Prostate gland (tissue), 2 donors: ENCODE measurements at regions not wholly inside any gene's neighbourhood (a gene's known extent, or its start where the extent isn't known, plus 50 kb on each side); places are given as distances from the start of the nearest gene placed in this dataset.

Experiments
- DNase-seq: peaks from one replicate; pipeline ENCODE4 v3.0.0-alpha.2; 2019; ENCODE audit warnings: low spot score
- H3K27ac ChIP-seq, 2 donors: fragments of 200-600 bp; sonication (generic); 2 replicates each; pipeline ENCODE4 v1.5.1; 2017 to 2019
- H3K27me3 ChIP-seq: fragments of 200-600 bp; sonication (generic); replicated peaks from 2 replicates; pipeline ENCODE4 v1.5.1; 2019; ENCODE audit not compliant: insufficient read depth
- H3K36me3 ChIP-seq, 2 donors: fragments of 200-600 bp; sonication (generic); 1 replicate in 1 of 2; 2 replicates in 1 of 2; pipeline versions ENCODE4 v1.5.1 to v1.8.1; 2017 to 2019
- H3K4me1 ChIP-seq: fragments of 200-600 bp; sonication (generic); replicated peaks from 2 replicates; pipeline ENCODE4 v1.5.1; 2019
- H3K4me3 ChIP-seq, 2 donors: fragments of 200-600 bp; sonication (generic); 2 replicates each; pipeline ENCODE4 v1.5.1; 2017 to 2019
- H3K9me3 ChIP-seq: fragments of 200-600 bp; sonication (generic); 2 replicates; pipeline ENCODE4 v1.5.1; 2017
- CTCF ChIP-seq, 4 experiments: fragments of 200-600 bp in 2 of 4; fragments of 450-650 bp in 2 of 4; sonication (generic) in 2 of 4; IDR thresholded peaks; 1 replicate in 3 of 4; 2 replicates in 1 of 4; pipeline ENCODE4 v1.5.1; 2016 to 2019; ENCODE audit warnings: antibody characterized with exemption in 4 of 4, mild to moderate bottlenecking in 2 of 4, moderate library complexity in 2 of 4
- POLR2A ChIP-seq: fragments of 450-650 bp; IDR thresholded peaks from one replicate; pipeline ENCODE4 v1.6.1; 2016; ENCODE audit warnings: antibody characterized with exemption, mild to moderate bottlenecking
- POLR2AphosphoS5 ChIP-seq: sonication (generic); formaldehyde crosslinking; IDR thresholded peaks from one replicate; pipeline ENCODE4 v1.6.1; 2017; ENCODE audit warnings: antibody characterized with exemption
- whole genome bisulfite sequencing: methylation state at CpG from one replicate; pipeline ENCODE4 v1.1.5; 2018; 5-methylcytosine and 5-hydroxymethylcytosine counted together
- intact Hi-C: fragments of 100-400 bp; cut with DNase I; formaldehyde crosslinking; loops from one replicate; pipeline ENCODE4 v1.14.2; 2022

DNA sequence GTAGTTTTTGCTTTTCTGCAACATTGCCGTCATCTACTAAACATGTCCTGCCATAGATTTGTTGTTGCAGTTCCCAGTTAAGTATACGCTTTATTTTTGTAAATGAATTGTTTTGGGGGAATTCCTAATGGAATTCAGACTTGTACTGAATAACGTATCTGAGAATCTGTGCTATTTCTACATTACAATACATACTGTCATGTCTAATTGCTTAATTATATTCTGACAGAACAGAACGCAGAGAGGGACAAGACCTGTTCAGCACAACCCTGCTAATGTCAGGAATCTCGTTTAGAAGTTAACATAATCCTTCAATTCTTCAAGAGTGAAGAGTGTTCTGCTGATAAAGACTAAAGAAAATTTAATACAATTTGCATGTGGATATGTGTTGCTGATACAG lies 861.1 kb upstream of the KLHL1 start:
- Histone ChIP-seq H3K27ac (no peak overlapping the region), H3K27me3 (no peaks in the 10 kb centered on the region), H3K4me3 (no peak overlapping the region), H3K9me3 (no peaks in the 10 kb centered on the region), H3K36me3 (no peaks in the 10 kb centered on the region), H3K4me1 (no peaks in the 10 kb centered on the region)
- WGBS = 68% methylated on average over 5 of the region's 5 CpGs
- DNase-seq = no peak
- TF ChIP-seq CTCF (IDR thresholded peaks at IDR 0.05) (no peak), POLR2AphosphoS5 (no peak), POLR2A (no peak)
- intact Hi-C loops = no loop called here

GRCh38 chr13:70967564-70967963 lies 859.3 kb upstream of the KLHL1 start:
- no peak overlapping the region for H3K27ac ChIP-seq
- 91% methylated on average over 9 of the region's 9 CpGs for WGBS
- no peaks in the 10 kb centered on the region for H3K36me3 ChIP-seq
- H3K4me3 ChIP-seq = no peak overlapping the region
- TF ChIP-seq CTCF (IDR thresholded peaks at IDR 0.05) (no peak), POLR2AphosphoS5 (no peak), POLR2A (no peak)
- intact Hi-C loops = no loop called here
- DNase-seq = no peak
- H3K9me3 ChIP-seq = no peaks in the 10 kb centered on the region
- no peaks in the 10 kb centered on the region for H3K27me3 ChIP-seq
- H3K4me1 ChIP-seq = no peaks in the 10 kb centered on the region

- H3K27me3 ChIP-seq = no peaks in the 10 kb centered on the region
- no peak overlapping the region for H3K4me3 ChIP-seq
- TF ChIP-seq POLR2AphosphoS5 (no peak), POLR2A (no peak), CTCF (IDR thresholded peaks at IDR 0.05) (no peak)
- no peaks in the 10 kb centered on the region for H3K4me1 ChIP-seq
- 39% methylated on average over 1 of the region's 1 CpG for WGBS
- H3K36me3 ChIP-seq = no peaks in the 10 kb centered on the region
- intact Hi-C loops = no loop called here
- no peak for DNase-seq
- no peaks in the 10 kb centered on the region for H3K9me3 ChIP-seq
- H3K27ac ChIP-seq = no peak overlapping the region
These were observed 856.6 kb upstream of the KLHL1 start for GRCh38 chr13:70964874-70965273.

GRCh38 chr13:70964124-70964523 lies 855.9 kb upstream of the KLHL1 start:
- intact Hi-C loops = no loop called here

More at GRCh38 chr13:70964124-70964523, 855.9 kb upstream of the KLHL1 start:
- H3K27ac ChIP-seq = no peak overlapping the region
- H3K4me3 ChIP-seq = no peak overlapping the region
- H3K4me1 ChIP-seq = no peaks in the 10 kb centered on the region
- no peaks in the 10 kb centered on the region for H3K27me3 ChIP-seq
- no peaks in the 10 kb centered on the region for H3K9me3 ChIP-seq
- no peaks in the 10 kb centered on the region for H3K36me3 ChIP-seq
- DNase-seq = no peak
- 95% methylated on average over 2 of the region's 2 CpGs for WGBS
- no peak for TF ChIP-seq POLR2A
- no peak for TF ChIP-seq POLR2AphosphoS5
- no peak for TF ChIP-seq CTCF (IDR thresholded peaks at IDR 0.05)
